CD4-positive, alpha-beta T cell treated with Interleukin-4 for 4 hours (primary cell): ENCODE measurements at regions not wholly inside any gene's neighbourhood (a gene's known extent, or its start where the extent isn't known, plus 50 kb on each side); places are given as distances from the start of the nearest gene placed in this dataset.

Source experiments
- DNase-seq: peaks from one replicate; pipeline ENCODE4 v3.0.0-alpha.2; 2020

- DNase-seq = no peak
These were observed 1301.5 kb upstream of the SORCS1 start for GRCh38 chr10:108465871-108466641.

- no peak for DNase-seq
These were observed 1297.5 kb upstream of the SORCS1 start for GRCh38 chr10:108462005-108462404.

- DNase-seq = no peak
These were observed 1290.3 kb upstream of the SORCS1 start for GRCh38 chr10:108454793-108455192.

- DNase-seq = no peak
These were observed 1289.7 kb upstream of the SORCS1 start for GRCh38 chr10:108454224-108454623.

- DNase-seq = no peak
These were observed 1288.7 kb upstream of the SORCS1 start for GRCh38 chr10:108453166-108453565.

GRCh38 chr10:108452533-108452932 lies 1288.0 kb upstream of the SORCS1 start:
- DNase-seq = no peak

DNA sequence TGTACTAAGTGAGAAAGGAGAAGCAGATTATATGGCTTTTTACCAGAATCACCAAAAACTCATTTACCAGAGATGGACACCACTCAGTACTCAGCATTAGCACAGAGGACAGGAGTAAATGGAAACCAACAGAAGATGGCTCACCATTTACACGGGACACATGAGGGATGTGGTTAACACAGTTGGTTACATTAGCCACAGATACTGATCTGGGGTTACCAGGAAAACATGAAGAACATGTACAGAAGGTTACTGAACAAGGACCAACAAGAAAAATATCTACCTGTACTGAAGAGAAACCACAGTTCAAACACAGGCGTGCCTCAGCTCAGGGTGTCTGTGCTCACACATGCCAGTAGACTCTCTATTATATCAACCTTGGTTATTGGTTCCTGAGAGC lies 1285.8 kb upstream of the SORCS1 start:
- no peak for DNase-seq

- DNase-seq = no peak
These were observed 1281.2 kb upstream of the SORCS1 start for GRCh38 chr10:108445746-108446145.

GRCh38 chr10:108443636-108444035 lies 1279.1 kb upstream of the SORCS1 start:
- no peak for DNase-seq

- DNase-seq = no peak
These were observed 1274.9 kb upstream of the SORCS1 start for GRCh38 chr10:108439397-108439796.

GRCh38 chr10:108436096-108436495 lies 1271.6 kb upstream of the SORCS1 start:
- DNase-seq = no peak

- DNase-seq = no peak
These were observed 1270.2 kb upstream of the SORCS1 start for GRCh38 chr10:108434559-108435252.

GRCh38 chr10:108427146-108427545 lies 1262.6 kb upstream of the SORCS1 start:
- DNase-seq = no peak

DNA sequence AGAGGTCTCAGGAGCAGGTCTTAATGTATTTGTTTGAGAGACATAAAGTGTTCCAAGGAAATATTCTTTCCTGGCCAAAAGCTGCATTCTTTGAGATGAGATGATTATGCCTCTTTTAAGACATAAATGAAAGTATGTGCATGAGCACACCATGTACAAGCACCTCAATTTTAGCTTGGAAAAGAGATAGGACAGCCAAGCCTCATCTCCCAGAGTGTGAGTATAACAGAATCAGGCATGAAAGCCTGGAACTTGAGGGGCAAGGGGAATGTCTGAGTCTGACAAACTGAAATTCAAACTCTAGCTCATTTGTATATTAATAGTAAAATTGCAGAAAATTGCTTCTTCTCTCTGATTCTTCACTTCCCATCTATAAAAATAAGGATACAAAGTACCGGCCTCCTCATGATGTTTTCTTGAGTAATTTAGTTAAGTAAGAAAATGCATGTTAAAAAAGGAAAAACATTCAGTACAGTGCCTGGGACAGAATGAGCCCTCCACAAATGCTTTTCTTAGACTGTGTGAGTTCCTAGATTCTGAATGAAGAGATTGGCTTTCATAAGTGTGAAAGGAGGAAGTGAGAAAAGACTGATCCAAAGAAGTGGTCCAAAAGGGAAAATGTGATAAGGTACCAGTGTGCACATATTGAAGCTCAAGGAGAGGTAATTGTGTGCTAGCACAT lies 1260.9 kb upstream of the SORCS1 start:
- no peak for DNase-seq

DNA sequence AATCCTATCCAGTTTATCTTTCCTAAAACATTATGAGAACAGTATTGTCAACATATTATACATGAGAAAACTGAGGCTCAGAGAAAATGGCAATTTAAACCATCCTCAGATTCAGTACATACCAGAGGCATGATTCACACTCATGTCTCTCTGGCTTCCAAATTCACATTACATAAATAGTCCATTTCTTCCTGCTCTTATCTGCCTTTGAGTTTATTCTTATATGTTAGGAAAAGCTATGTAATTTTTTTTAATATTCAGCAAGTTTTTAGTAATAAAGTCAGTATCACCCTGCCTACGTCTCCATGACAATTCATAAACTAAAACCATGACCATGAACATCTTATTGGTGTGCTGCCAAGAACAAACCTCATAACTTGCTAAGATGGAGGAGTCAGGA lies 1260.2 kb upstream of the SORCS1 start:
- no peak for DNase-seq

GRCh38 chr10:108422286-108422685 lies 1257.8 kb upstream of the SORCS1 start:
- DNase-seq = no peak

- DNase-seq = no peak
These were observed 1256.8 kb upstream of the SORCS1 start for GRCh38 chr10:108421266-108421665.

DNA sequence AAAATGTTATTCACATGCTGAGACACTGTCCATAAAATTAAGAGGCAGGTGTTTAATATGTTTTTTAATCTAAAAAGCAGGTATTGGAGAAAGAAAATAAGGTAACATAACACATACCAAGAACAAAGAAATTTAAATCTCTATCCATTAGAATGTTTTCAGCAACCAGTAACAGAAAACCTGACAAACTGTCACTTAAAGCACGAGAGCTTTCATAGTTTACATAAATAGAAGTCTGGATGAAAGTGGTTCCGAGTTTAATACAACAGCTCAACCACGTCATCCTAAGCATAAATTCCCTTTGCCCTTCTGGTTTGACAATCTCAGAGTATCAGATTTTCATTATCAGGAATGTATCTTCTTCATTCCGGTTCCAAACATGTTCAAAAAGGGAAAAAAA lies 1249.4 kb upstream of the SORCS1 start:
- no peak for DNase-seq

DNA sequence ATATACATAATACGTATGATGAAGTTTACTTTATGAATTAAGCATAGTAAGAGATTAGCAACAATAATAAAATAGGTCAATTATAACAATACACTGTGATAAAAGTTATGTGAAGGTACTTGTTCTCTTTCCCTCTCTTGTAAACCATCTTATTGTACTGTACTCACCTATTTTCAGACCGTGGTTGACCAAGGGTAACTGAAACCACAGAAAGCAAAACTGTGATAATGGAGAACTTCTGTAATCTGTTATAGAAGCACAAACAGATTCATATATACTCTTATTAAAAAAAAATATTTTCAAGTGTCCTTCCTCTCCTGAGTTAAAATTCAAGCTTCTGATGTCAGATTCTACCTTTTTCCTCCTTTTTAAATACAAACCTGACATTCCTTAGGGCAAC lies 1247.8 kb upstream of the SORCS1 start:
- no peak for DNase-seq

DNA sequence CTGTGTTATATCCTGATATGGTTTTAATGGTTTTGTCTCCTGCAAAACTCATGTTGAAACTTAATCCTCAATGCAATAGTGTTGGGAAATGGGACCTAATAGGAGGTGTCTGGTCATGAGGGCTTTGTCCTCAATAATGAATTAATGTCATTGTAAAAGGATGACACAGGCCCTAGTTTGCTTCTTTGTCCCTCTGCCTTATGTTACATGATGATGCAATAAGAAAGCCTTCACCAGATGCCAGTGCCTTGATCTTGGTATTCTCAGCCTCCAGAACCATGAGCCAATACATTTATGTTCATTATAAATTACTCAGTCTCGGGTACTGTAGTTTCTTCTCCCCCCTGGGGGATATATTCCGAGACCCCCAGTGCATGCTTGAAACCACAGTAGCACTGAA lies 1247.4 kb upstream of the SORCS1 start:
- DNase-seq = no peak

GRCh38 chr10:108411206-108411605 lies 1246.7 kb upstream of the SORCS1 start:
- no peak for DNase-seq

- DNase-seq = no peak
These were observed 1245.7 kb upstream of the SORCS1 start for GRCh38 chr10:108410236-108410635.

DNA sequence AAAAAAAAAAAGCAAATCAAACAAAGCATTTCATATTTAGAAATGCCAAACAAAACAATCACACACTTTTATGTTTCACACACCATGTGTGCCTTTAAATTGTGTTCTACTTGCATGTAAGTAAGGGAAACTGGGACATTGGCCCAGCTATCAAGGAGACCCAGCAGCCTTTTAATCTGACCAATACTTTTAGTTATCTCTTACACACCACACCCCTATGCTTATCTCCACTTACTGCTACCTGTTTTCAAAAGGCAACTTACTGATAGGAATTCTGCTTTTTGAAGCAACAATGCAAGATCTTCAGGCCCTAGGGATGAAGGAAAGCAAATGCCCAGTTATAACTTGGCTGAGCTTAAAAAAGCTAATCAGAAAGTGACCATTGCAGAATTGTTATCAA lies 1244.8 kb upstream of the SORCS1 start:
- DNase-seq = no peak

- no peak for DNase-seq
These were observed 1239.6 kb upstream of the SORCS1 start for GRCh38 chr10:108404155-108404554.
